Endothelial cell (in vitro differentiated cells): ENCODE measurements at regions not wholly inside any gene's neighbourhood (a gene's known extent, or its start where the extent isn't known, plus 50 kb on each side); places are given as distances from the start of the nearest gene placed in this dataset.
"Not testable (repeated sequence)": the region's sequence is repeated elsewhere in the genome, so short reads cannot be mapped to it uniquely, and the experiment has no call there.

Experiments
- DNase-seq: peaks from one replicate; pipeline ENCODE4 v3.0.0; 2021; ENCODE audit warnings: low spot score
- H3K27ac Mint-ChIP-seq: one replicate; pipeline ENCODE4 v1.8.0; 2021; ENCODE audit warnings: mixed read lengths, inconsistent platforms; ENCODE audit not compliant: unreplicated experiment
- H3K27me3 Mint-ChIP-seq: one replicate; pipeline ENCODE4 v1.8.0; 2021; ENCODE audit warnings: mild to moderate bottlenecking, moderate library complexity, mixed read lengths, inconsistent platforms; ENCODE audit not compliant: unreplicated experiment
- H3K36me3 Mint-ChIP-seq: one replicate; pipeline ENCODE4 v1.8.0; 2021; ENCODE audit warnings: mild to moderate bottlenecking, low read depth, mixed read lengths, inconsistent platforms; ENCODE audit not compliant: unreplicated experiment
- H3K4me1 Mint-ChIP-seq: one replicate; pipeline ENCODE4 v1.8.0; 2021; ENCODE audit warnings: mild to moderate bottlenecking, mixed read lengths, inconsistent platforms; ENCODE audit not compliant: unreplicated experiment
- H3K4me3 Mint-ChIP-seq: one replicate; pipeline ENCODE4 v1.8.0; 2021; ENCODE audit warnings: mild to moderate bottlenecking, mixed read lengths, inconsistent platforms; ENCODE audit not compliant: unreplicated experiment
- H3K9me3 Mint-ChIP-seq: one replicate; pipeline ENCODE4 v1.8.0; 2021; ENCODE audit warnings: mixed read lengths, inconsistent platforms; ENCODE audit not compliant: unreplicated experiment
- CTCF ChIP-seq: fragments of 200-600 bp; sonication (generic); IDR thresholded peaks from one replicate; pipeline ENCODE4 v1.5.0; 2021; ENCODE audit warnings: antibody characterized with exemption; ENCODE audit not compliant: unreplicated experiment

DNA sequence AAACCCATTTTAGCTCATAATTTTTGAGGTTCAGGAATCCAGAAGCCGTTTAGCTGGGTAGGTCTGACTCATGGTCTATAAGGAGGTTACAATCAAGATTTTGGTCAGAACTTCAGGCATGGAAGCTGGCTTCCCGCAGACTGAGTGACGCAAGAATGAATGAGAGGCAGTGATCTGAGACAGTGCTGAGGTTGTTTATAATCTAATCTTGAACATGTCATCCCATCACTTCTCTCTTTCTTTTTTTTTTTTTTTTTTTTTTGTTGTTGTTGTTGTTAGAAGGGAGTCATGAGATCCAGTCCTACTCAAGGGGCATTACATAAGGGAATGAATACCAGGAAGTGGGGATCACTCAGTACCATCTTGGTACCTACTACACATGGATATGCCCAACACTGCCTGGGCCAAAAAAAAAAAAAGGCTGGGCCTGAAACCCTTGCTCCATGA lies 217.4 kb downstream of the DLEU7 start:
- Mint-ChIP-seq H3K27ac (no peak overlapping the region), H3K4me1 (peaks cover 6% of the 10 kb centered on the region), H3K4me3 (no peak overlapping the region), H3K27me3 (no peaks in the 10 kb centered on the region), H3K36me3 (no peaks in the 10 kb centered on the region), H3K9me3 (no peaks in the 10 kb centered on the region)
- no peak for DNase-seq
- no peak for TF ChIP-seq CTCF

GRCh38 chr13:50627111-50627510 lies 216.4 kb downstream of the DLEU7 start:
- no peaks in the 10 kb centered on the region for H3K36me3 Mint-ChIP-seq
- peaks cover 6% of the 10 kb centered on the region for H3K4me1 Mint-ChIP-seq
- no peaks in the 10 kb centered on the region for H3K9me3 Mint-ChIP-seq
- H3K4me3 Mint-ChIP-seq: no peak overlapping the region
- no peaks in the 10 kb centered on the region for H3K27me3 Mint-ChIP-seq
- no peak for DNase-seq
- no peak overlapping the region for H3K27ac Mint-ChIP-seq
- TF ChIP-seq CTCF: no peak

DNA sequence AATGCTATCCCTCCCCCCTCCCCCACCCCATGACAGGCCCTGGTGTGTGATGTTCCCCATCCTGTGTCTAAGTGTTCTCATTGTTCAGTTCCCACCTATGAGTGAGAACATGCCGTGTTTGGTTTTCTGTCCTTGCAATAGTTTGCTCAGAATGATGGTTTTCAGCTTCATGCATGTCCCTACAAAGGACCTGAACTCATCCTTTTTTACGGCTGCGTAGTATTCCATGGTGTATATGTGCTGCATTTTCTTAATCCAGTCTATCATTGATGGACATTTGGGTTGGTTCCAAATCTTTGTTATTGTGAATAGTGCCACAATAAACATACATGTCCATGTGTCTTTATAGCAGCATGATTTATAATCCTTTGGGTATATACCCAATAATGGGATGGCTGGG lies 215.0 kb downstream of the DLEU7 start:
- H3K9me3 Mint-ChIP-seq, H3K4me1 Mint-ChIP-seq, H3K27ac Mint-ChIP-seq, H3K36me3 Mint-ChIP-seq, H3K27me3 Mint-ChIP-seq, DNase-seq, H3K4me3 Mint-ChIP-seq: not testable (repeated sequence)

DNA sequence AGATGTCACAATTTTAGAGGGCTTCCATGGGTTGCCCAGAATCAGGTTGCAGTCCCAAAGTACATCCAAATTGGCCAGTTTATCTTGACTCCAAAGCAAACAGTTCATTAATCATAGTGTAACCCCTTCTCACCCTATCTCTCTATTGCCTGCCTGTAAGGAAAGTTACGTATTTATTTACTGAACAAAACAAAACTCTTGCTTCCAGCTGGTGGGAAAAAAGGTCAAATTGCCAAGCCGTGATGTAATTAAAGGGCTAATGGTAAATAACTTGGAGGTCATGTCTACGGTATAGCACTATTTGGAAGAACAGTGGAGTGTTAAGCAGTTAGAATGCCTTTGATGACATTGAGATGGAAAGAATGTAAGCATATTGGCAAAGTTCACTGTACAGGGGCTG lies 214.0 kb downstream of the DLEU7 start:
- DNase-seq: no peak
- no peaks in the 10 kb centered on the region for H3K27me3 Mint-ChIP-seq
- no peak overlapping the region for H3K4me3 Mint-ChIP-seq
- H3K27ac Mint-ChIP-seq: no peak overlapping the region
- no peak for TF ChIP-seq CTCF
- peaks cover 6% of the 10 kb centered on the region for H3K4me1 Mint-ChIP-seq
- no peaks in the 10 kb centered on the region for H3K9me3 Mint-ChIP-seq
- no peaks in the 10 kb centered on the region for H3K36me3 Mint-ChIP-seq

GRCh38 chr13:50629966-50630365 lies 213.5 kb downstream of the DLEU7 start:
- TF ChIP-seq CTCF: no peak
- Mint-ChIP-seq H3K27ac (no peak overlapping the region), H3K36me3 (no peaks in the 10 kb centered on the region), H3K4me3 (no peak overlapping the region), H3K4me1 (peaks cover 6% of the 10 kb centered on the region), H3K9me3 (no peaks in the 10 kb centered on the region), H3K27me3 (no peaks in the 10 kb centered on the region)
- no peak for DNase-seq

- Mint-ChIP-seq H3K36me3 (no peaks in the 10 kb centered on the region), H3K9me3 (no peaks in the 10 kb centered on the region), H3K27me3 (no peaks in the 10 kb centered on the region), H3K27ac (no peak overlapping the region), H3K4me3 (no peak overlapping the region), H3K4me1 (peaks cover 6% of the 10 kb centered on the region)
- no peak for TF ChIP-seq CTCF
- DNase-seq: no peak
Measured at GRCh38 chr13:50631041-50631440, 212.5 kb downstream of the DLEU7 start.
